NCI-H510A (cell line): ENCODE measurements at regions not wholly inside any gene's neighbourhood (a gene's known extent, or its start where the extent isn't known, plus 50 kb on each side); places are given as distances from the start of the nearest gene placed in this dataset.

Source experiments
- DNase-seq: peaks from one replicate; lab custom pipeline; 2025; lab: John Stamatoyannopoulos, UW

GRCh38 chr11:129291546-129291945 lies 84.1 kb upstream of the BARX2 start:
- DNase-seq: no peak

DNA sequence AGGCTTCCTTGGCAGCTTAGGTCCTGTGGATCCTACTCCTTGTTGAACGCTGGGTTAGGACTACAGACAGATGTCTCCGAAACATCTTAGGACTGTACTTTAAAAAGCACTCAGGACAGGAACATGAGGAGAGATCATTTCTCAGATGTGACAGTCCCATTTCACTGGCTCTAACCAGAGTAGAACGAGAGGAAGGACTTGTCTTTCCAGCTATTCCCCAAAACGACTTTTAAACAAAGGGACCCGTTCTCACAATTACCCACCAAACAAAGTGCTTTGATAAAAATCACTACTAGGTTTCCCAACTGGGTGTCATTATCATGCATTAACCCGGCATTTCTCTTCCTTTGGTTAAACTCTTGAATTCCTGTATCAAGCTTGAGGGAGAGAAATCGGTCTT lies 84.7 kb upstream of the BARX2 start:
- no peak for DNase-seq

DNA sequence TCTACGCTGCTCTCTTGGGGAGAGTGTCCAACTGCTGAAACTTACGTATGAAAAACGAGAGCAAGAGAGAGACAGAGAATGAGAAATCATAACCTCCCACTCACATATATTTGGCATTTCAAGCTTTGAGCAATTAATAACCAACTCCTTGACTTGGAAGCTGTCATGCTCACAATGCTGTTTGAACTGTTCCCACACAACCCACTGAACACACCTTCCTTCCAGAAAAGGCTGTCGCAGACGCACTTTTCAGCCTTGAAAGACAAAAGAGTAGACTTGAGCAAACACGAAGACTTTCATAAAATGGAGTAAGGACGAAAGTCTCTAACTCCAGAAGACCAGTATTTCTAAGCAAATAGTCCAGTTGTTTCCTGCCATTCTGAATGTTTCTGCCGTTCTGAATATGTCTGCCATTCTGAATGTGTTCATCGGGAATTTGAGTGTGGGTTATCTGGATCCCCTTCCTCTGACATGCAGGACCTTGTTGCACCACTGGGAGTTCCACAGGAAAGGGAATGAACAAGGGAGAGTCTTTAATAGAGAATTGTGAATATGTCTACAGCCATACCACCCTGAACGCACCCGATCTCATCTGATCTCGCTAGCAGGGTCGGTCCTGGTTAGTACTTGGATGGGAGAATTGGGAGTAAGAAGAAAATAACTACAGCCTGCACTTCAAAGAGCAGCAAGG lies 86.2 kb upstream of the BARX2 start:
- no peak for DNase-seq

DNA sequence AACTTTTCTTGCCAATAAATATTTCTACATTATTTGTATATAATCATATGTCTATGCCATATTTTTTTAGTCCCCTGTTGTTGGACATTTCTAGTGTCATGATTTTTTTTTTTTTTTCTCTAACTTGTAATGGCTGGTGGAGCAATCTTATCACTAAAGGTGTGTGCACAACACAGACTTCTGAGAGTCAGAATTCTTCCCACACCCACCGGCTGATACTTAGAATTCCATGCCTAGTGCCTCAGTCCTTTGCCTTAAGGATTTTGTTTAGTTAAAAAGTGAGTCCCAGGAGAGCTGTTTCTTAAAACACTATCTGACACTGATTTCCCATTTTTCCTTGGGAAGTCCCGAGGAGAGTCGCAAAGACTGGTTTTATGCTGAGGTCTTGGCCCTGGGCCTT lies 87.7 kb upstream of the BARX2 start:
- DNase-seq: no peak

DNA sequence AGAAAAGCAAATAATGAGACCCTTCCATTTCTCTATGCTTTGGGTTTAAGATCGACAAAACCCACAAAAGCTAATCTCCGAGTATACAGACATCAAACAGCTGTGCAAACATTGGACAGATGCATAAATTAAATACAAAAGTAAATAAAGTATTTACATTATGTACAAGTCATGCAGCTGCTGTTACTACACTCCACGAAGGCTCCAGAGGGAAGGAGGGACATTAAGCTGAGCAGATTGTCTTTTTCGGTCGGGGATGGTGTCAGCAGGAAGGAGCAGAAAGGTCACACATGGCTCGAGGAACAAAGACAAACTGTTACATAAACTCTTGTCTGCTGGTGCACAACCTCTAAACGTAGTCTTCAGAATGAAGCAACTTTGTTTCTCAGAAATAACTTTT lies 88.8 kb upstream of the BARX2 start:
- DNase-seq: peak; percentile 96

DNA sequence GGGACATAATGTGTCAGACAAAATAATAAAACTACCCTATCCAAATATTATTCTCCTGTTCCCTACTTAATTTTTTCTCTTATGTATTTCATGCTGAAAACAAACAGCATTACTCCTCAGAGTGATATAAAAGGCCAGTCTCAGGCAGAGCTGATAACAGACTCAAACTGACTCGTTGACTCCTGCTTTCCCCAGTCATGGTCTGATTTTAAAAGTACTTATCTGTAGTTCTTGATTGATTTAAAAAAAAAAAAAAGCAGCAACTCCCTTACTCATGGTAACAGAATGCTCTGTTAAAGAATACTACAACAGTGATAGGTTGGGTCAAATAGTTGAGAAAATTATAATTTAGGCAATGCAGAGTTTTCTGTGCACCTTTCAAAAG lies 90.3 kb upstream of the BARX2 start:
- no peak for DNase-seq

DNA sequence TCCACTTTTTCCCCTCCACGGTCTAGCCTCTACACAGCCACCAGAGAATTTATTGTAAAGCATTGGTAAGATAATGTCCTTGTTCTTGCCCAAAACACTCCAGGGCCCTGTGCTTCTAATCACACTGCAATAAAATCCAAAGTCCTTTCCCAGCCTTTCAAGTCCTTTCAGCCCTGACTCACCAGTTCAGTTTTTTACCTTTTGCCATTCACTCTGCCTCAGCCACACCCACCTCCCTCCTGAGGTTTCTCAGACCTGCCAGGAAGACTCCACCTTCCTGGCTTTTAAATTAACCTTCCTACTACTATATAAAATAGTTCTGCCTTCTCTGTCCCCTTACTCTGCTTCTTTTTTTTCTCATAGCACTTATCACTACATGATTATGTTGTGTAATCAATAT lies 91.0 kb upstream of the ARHGAP32 start:
- peak; percentile 56 for DNase-seq

- DNase-seq: peak; percentile 29
Observed at GRCh38 chr11:129282634-129283033, 90.5 kb upstream of the ARHGAP32 start.

DNA sequence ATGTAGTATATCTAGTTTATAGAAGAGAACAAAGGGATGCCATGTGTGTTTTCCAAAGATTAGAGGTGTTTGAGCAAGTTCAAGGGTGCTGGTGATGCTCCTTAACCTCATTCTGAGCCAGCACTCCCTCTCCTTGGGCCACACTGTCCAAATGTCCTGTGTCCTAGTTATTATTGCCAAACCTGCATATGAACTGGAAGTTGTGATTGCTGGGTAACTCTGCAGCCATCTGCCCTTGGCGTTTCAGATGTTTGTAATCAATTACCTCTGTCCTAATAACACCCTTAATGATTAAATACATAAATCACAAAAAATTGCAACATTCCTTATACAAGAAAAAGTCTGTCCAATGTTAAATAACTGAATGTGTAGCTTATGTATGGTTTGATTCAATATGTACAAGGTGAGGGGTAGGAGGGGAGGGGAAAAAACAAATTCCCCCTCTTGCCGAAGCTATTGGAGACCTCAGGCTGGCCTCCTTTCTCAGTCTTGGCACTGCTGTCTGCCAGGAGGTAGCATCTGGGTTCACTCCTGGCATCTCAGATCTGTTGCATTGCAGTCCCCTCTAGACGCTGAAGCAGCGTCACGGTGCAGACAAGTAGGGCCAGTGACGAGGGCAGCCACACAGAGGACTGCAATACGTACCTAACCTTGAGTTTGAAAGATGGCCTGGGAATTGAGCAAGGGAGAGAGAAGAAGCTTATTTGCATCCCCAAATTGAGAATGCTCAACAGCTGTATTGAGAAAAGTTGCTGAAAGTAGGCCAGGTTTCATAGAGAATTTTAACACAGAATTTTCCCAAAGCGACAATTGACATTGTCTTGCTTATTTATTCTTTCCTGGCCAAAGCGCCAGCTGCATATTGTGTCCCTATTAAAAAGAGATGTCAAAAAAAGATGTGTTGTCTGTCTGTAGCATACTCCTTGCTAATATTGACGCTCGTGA lies 89.6 kb upstream of the ARHGAP32 start:
- peak; percentile 43 for DNase-seq

DNA sequence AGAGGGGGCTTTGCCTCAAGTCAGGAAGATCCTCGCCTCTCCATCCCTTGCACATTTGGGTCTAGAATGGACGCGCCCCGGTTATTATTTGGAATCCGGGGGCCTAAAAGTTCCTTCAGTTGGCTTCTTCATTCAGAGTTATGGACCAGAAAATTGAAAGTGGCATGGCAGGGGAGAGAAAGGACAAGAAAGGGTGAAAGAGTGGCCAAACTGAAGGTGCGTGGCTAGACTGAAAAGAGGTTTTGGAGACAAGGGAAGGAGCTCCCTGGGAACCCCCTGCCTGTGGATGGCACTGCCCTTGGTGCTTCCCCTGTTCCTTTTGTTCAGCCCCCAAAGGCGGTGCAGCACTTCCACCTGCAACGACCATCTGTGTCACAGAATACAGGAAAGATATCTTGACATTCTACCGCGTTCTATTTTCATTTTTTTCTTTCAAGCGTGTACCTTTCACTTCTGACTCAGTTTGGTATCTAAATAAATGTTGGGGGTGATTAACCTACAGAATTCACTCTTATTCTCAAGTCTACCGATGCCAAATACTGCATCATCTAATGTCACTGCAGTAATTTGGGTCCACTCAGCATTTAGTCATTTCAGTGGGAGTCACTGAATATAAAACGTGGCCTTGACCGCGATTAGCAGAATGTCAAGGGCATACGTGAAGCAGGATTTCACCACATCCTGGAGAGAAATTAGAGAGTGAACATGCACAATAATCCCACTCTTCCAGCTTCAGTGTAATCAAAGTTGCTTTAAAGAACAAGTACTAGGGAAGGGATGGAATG lies 88.1 kb upstream of the ARHGAP32 start:
- DNase-seq: no peak

GRCh38 chr11:129279326-129280026 lies 87.4 kb upstream of the ARHGAP32 start:
- DNase-seq: peak; percentile 94

- DNase-seq: peak; percentile 29
Observed at GRCh38 chr11:129278586-129279319, 86.6 kb upstream of the ARHGAP32 start.

- DNase-seq: peak; percentile 40
Observed at GRCh38 chr11:129277198-129277843, 85.2 kb upstream of the ARHGAP32 start.

GRCh38 chr11:129275828-129276227 lies 83.7 kb upstream of the ARHGAP32 start:
- no peak for DNase-seq

DNA sequence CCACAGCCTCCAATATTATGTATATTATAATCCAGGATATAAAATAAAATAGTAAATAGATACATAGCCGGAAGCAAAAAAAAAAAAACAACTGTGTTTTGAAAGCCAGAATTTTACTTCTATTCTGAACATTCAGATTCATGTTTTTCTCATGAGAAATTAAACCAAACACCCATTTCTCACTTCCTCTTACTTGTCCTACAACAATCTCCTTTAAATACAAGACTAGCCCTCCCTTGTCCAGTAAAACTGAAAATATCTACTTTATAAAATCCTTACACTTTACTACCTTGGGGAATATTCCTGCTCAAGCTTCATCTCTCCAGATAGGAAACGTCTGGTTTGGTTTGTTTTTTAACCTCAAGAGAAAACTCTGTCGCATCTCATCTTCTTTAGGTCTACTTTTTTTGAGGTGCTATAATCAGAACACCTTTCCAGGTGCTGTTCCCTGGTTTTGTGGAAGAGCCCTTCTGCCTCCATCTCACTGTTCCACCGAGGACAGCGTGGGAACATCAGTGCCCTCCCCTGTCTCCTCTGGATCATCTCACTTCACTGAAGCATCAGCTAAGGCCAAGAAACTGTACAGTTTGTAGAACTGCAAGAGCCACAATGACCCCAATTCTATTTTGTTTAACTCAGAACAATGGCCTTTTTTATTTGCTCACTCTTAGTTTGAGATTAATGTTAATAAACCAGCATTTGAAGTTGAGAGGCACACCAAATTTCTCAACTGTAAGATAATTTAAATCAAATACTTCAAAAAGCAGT lies 82.0 kb upstream of the ARHGAP32 start:
- DNase-seq: no peak

- no peak for DNase-seq
Observed at GRCh38 chr11:129273322-129273721, 81.2 kb upstream of the ARHGAP32 start.

GRCh38 chr11:129271030-129271429 lies 78.9 kb upstream of the ARHGAP32 start:
- no peak for DNase-seq

- DNase-seq: no peak
Observed at GRCh38 chr11:129270446-129270845, 78.3 kb upstream of the ARHGAP32 start.

DNA sequence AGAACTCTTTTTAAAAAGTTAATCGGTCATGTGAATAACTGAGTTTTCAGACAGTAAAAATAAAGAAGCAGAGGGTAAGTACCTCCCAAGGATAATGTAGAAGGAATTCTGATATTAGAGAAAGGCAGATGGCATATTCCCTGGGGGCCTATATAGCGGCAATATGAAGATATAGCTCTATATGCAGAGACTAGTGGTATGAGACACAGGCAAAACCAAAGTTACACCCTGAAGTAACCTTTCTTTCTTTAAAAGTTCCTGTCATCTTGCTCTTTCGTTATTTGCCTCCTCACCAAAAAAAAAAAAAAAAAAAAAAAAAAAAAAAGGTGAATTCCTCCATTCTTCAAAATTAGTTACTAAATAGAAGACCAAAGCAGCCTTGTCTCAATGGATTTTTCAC lies 76.2 kb upstream of the ARHGAP32 start:
- DNase-seq: no peak

- DNase-seq: no peak
Observed at GRCh38 chr11:129267716-129268115, 75.6 kb upstream of the ARHGAP32 start.
